ENCODE measurements at regions not wholly inside any gene's neighbourhood (a gene's known extent, or its start where the extent isn't known, plus 50 kb on each side); places are given as distances from the start of the nearest gene placed in this dataset.

DNA sequence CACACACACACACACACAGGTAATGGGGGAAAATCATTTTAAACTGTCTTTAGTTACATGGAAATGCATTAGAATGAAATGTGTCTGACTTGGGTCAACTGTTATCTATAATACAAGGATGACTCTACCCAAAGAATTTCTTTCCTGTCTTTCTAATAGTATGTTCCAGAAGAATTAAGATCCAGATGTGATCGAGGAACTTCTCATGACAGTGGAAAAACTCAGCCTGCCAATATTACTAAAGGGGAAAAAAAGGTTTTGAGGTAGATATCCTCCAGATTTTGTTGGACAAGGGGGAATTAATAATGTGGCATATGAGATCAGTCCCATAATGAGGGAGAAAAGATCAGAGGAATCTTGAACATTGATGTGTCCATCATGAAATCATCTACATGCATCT lies 190.6 kb upstream of the MAP3K1 start:
- TF ChIP-seq MXI1 (conservative IDR thresholded peaks at IDR 0.05; ENCODE audit: poor library complexity, severe bottlenecking), result no peak
- TF ChIP-seq, protein P1, sequence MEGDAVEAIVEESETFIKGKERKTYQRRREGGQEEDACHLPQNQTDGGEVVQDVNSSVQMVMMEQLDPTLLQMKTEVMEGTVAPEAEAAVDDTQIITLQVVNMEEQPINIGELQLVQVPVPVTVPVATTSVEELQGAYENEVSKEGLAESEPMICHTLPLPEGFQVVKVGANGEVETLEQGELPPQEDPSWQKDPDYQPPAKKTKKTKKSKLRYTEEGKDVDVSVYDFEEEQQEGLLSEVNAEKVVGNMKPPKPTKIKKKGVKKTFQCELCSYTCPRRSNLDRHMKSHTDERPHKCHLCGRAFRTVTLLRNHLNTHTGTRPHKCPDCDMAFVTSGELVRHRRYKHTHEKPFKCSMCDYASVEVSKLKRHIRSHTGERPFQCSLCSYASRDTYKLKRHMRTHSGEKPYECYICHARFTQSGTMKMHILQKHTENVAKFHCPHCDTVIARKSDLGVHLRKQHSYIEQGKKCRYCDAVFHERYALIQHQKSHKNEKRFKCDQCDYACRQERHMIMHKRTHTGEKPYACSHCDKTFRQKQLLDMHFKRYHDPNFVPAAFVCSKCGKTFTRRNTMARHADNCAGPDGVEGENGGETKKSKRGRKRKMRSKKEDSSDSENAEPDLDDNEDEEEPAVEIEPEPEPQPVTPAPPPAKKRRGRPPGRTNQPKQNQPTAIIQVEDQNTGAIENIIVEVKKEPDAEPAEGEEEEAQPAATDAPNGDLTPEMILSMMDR (IDR thresholded peaks at IDR 0.05; ENCODE audit: poor library complexity, severe bottlenecking), result no peak
- TF ChIP-seq EZH2 (IDR thresholded peaks at IDR 0.05; ENCODE audit: borderline replicate concordance, insufficient read depth, low read length, poor library complexity, severe bottlenecking), result no peak
- TF ChIP-seq RAD21 (conservative IDR thresholded peaks at IDR 0.05), result no peak
- TF ChIP-seq TAF1 (IDR thresholded peaks at IDR 0.05; ENCODE audit: low read depth), result no peak
- TF ChIP-seq EP300 (conservative IDR thresholded peaks at IDR 0.05; ENCODE audit: poor library complexity, severe bottlenecking), result no peak
- no peak for TF ChIP-seq POLR2AphosphoS5 (IDR thresholded peaks at IDR 0.05)
